ENCODE measurements at regions not wholly inside any gene's neighbourhood (a gene's known extent, or its start where the extent isn't known, plus 50 kb on each side); places are given as distances from the start of the nearest gene placed in this dataset.
A peak's percentile ranks its signal among the peaks of the same experiment; 100 is the strongest.
"Not testable (repeated sequence)": the region's sequence is repeated elsewhere in the genome, so short reads cannot be mapped to it uniquely, and the experiment has no call there.

- DNase-seq, result peak; percentile 81
Observed at GRCh38 chr14:106618471-106618951, 1092.1 kb downstream of the TMEM121 start.

GRCh38 chr14:106619606-106620005 is 1093.2 kb downstream of the TMEM121 start:
- DNase-seq, result no peak

- DNase-seq, result no peak
Observed at GRCh38 chr14:106620368-106620767, 1094.0 kb downstream of the TMEM121 start.

- no peak for DNase-seq
Observed at GRCh38 chr14:106622200-106622745, 1095.9 kb downstream of the TMEM121 start.

GRCh38 chr14:106625186-106625585 is 1098.8 kb downstream of the TMEM121 start:
- DNase-seq, result no peak

GRCh38 chr14:106626469-106626868 is 1100.1 kb downstream of the TMEM121 start:
- DNase-seq, result not testable (repeated sequence)

- DNase-seq, result peak; percentile 69
Observed at GRCh38 chr14:106626942-106627588, 1100.7 kb downstream of the TMEM121 start.

GRCh38 chr14:106631879-106632278 is 1105.5 kb downstream of the TMEM121 start:
- DNase-seq, result no peak

- DNase-seq, result no peak
Observed at GRCh38 chr14:106633721-106634120, 1107.3 kb downstream of the TMEM121 start.

- no peak for DNase-seq
Observed at GRCh38 chr14:106635569-106635968, 1109.2 kb downstream of the TMEM121 start.

GRCh38 chr14:106638786-106639452 is 1112.5 kb downstream of the TMEM121 start:
- DNase-seq, result peak; percentile 28

- DNase-seq, result no peak
Observed at GRCh38 chr14:106642090-106642489, 1115.7 kb downstream of the TMEM121 start.

- DNase-seq, result not testable (repeated sequence)
Observed at GRCh38 chr14:106642971-106643370, 1116.6 kb downstream of the TMEM121 start.

GRCh38 chr14:106648874-106649273 is 1122.5 kb downstream of the TMEM121 start:
- DNase-seq, result not testable (repeated sequence)

- DNase-seq, result no peak
Observed at GRCh38 chr14:106651016-106651415, 1124.6 kb downstream of the TMEM121 start.

- DNase-seq, result no peak
Observed at GRCh38 chr14:106652494-106652893, 1126.1 kb downstream of the TMEM121 start.

- DNase-seq, result peak; percentile 50
Observed at GRCh38 chr14:106657460-106657859, 1131.1 kb downstream of the TMEM121 start.

- DNase-seq, result not testable (repeated sequence)
Observed at GRCh38 chr14:106658066-106658860, 1131.9 kb downstream of the TMEM121 start.

GRCh38 chr14:106661561-106661960 is 1135.2 kb downstream of the TMEM121 start:
- peak; percentile 34 for DNase-seq

- no peak for DNase-seq
Observed at GRCh38 chr14:106662936-106663550, 1136.7 kb downstream of the TMEM121 start.

- DNase-seq, result peak; percentile 70
Observed at GRCh38 chr14:106663805-106664410, 1137.5 kb downstream of the TMEM121 start.

- DNase-seq, result peak; percentile 17
Observed at GRCh38 chr14:106665814-106666213, 1139.4 kb downstream of the TMEM121 start.
